ENCODE measurements at regions not wholly inside any gene's neighbourhood (a gene's known extent, or its start where the extent isn't known, plus 50 kb on each side); places are given as distances from the start of the nearest gene placed in this dataset.

DNA sequence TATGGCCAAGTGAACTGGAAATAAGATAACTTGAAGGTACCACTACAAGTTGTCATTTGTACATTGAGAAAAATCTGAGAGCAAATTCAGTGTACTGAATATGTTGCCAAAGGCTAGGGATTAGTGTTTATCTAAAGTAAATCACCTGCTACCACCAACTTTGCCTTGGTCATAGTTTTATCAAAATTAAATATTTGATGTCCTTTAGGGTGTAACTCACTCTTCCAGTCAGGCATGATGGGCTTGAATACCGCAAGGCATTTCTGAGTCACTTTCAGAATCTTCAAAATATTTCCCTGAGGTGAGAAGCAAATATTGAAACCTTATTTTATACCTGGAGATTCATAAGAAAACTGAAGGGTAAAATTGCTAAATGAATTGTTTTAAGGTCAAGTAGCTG lies 1338.6 kb upstream of the ACO1 start:
- TF ChIP-seq POLR2A (IDR thresholded peaks at IDR 0.05): no peak
- TF ChIP-seq, protein P1, sequence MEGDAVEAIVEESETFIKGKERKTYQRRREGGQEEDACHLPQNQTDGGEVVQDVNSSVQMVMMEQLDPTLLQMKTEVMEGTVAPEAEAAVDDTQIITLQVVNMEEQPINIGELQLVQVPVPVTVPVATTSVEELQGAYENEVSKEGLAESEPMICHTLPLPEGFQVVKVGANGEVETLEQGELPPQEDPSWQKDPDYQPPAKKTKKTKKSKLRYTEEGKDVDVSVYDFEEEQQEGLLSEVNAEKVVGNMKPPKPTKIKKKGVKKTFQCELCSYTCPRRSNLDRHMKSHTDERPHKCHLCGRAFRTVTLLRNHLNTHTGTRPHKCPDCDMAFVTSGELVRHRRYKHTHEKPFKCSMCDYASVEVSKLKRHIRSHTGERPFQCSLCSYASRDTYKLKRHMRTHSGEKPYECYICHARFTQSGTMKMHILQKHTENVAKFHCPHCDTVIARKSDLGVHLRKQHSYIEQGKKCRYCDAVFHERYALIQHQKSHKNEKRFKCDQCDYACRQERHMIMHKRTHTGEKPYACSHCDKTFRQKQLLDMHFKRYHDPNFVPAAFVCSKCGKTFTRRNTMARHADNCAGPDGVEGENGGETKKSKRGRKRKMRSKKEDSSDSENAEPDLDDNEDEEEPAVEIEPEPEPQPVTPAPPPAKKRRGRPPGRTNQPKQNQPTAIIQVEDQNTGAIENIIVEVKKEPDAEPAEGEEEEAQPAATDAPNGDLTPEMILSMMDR (IDR thresholded peaks at IDR 0.05): no peak

Measured in right lobe of liver (tissue), 4 donors.